Muscle layer of colon (tissue), 2 donors: ENCODE measurements at regions not wholly inside any gene's neighbourhood (a gene's known extent, or its start where the extent isn't known, plus 50 kb on each side); places are given as distances from the start of the nearest gene placed in this dataset.
"Not testable (repeated sequence)": the region's sequence is repeated elsewhere in the genome, so short reads cannot be mapped to it uniquely, and the experiment has no call there.

Experiments used
- H3K27ac ChIP-seq: one replicate; pipeline ENCODE4 v1.7.0; 2013; ENCODE audit warnings: low read depth, mild to moderate bottlenecking, low read length, moderate library complexity
- H3K27me3 ChIP-seq, 2 donors: one replicate each; pipeline ENCODE4 v1.7.0; 2013; ENCODE audit warnings: low read length in 2 of 2, mild to moderate bottlenecking in 2 of 2; ENCODE audit not compliant: insufficient read depth in 2 of 2, control insufficient read depth in 1 of 2
- H3K36me3 ChIP-seq: one replicate; pipeline ENCODE4 v1.7.0; 2013; ENCODE audit warnings: mild to moderate bottlenecking, low read length; ENCODE audit not compliant: insufficient read depth
- H3K4me1 ChIP-seq: one replicate; pipeline ENCODE4 v1.7.0; 2013; ENCODE audit warnings: mild to moderate bottlenecking, low read length; ENCODE audit not compliant: insufficient read depth
- H3K4me3 ChIP-seq, 2 donors: one replicate each; pipeline ENCODE4 v1.7.0; 2013; ENCODE audit warnings: low read length in 2 of 2, low read depth in 1 of 2, mild to moderate bottlenecking in 1 of 2, moderate library complexity in 1 of 2
- H3K9ac ChIP-seq: one replicate; pipeline ENCODE4 v1.7.0; 2013; ENCODE audit warnings: low read length
- H3K9me3 ChIP-seq: one replicate; pipeline ENCODE4 v1.7.0; 2013; ENCODE audit warnings: mild to moderate bottlenecking, low read length
- donor health status: abdominal sarcoma.
- donor health status: Adenocarcinoma of cecum.

DNA sequence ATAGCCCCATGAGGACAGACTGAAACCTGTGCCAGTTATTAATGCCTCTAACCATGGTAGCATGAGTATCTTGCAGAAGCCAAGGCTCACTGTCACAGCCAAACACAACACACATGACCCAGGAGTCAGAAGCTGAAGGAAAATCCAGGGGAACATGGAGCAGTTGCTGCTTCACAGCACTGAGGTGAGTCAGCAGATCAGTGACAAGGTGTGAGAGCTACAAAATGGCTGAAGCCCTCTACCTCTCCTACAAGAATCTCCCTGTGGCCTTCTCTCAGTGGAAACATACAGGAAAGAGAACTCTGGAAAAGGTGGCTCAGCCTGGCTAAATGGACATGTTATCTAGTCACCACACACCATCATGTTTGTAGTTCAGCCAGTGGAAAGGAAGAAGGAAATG, 93.5 kb downstream of the NAB1 start:
- no peaks in the 10 kb centered on the region for H3K4me1 ChIP-seq
- no peaks in the 10 kb centered on the region for H3K27me3 ChIP-seq
- H3K9me3 ChIP-seq, result no peaks in the 10 kb centered on the region
- no peak overlapping the region for H3K4me3 ChIP-seq
- no peaks in the 10 kb centered on the region for H3K36me3 ChIP-seq
- no peak overlapping the region for H3K27ac ChIP-seq
- no peak overlapping the region for H3K9ac ChIP-seq

DNA sequence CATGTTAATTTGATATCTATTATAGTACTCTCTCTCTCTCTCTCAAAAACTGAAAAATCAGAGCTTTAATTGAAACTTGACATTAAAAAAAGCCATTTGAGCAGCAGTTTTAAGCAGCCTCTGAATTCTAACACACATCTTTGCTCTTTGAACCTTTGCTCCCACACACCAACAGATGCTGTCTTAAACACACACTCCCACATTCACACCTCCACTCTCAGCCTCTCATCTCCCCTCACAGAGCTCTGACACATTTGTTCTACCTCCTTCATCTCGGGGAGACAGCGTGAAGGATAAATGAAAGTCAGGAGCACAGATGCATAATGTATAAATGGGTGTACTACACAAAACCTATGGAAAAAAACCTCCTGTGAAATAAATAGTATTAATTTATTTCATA, 95.2 kb downstream of the NAB1 start:
- Histone ChIP-seq H3K27ac (no peak overlapping the region), H3K4me3 (no peak overlapping the region), H3K9me3 (no peaks in the 10 kb centered on the region), H3K4me1 (no peaks in the 10 kb centered on the region), H3K36me3 (no peaks in the 10 kb centered on the region), H3K27me3 (no peaks in the 10 kb centered on the region), H3K9ac (no peak overlapping the region)

DNA sequence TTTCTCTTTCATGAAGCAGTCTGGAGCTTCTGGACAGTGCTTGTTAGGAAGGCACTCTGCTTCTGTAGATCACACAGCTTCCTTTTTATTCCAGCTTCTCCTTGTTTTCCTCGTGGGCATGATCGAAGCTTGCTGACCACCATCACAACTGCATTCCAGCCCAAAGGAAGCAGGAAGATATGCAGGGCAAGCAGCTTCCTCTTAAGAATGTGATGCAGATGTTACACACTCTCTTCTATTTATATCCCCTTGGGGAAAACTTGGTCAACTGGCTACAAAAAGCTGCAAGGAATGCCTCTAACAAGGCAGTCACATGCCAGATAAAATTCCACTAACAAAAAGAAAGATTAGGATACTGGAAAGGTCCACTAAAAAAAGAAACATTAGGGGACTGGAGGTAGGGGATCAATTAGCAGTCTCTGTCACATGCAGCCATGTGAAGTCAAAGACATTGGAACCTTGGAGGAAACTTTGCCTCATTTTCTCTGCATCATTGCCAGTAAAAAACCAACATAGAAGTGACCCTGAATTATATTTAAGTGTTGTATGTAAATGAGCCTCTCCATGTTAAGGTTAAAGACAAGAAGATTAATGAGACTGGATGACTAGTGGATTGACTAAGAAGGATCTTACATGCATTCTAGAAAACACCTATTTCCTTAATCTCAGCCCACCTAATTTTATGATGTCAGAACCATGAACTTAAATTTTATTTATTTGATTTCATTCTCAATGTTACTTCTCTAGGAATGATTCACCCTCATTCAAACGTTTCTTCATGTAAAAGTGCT, 98.3 kb downstream of the NAB1 start:
- no peaks in the 10 kb centered on the region for H3K36me3 ChIP-seq
- no peak overlapping the region for H3K9ac ChIP-seq
- no peak overlapping the region for H3K27ac ChIP-seq
- no peak overlapping the region for H3K4me3 ChIP-seq
- H3K27me3 ChIP-seq, result no peaks in the 10 kb centered on the region
- H3K9me3 ChIP-seq, result no peaks in the 10 kb centered on the region
- H3K4me1 ChIP-seq, result no peaks in the 10 kb centered on the region

DNA sequence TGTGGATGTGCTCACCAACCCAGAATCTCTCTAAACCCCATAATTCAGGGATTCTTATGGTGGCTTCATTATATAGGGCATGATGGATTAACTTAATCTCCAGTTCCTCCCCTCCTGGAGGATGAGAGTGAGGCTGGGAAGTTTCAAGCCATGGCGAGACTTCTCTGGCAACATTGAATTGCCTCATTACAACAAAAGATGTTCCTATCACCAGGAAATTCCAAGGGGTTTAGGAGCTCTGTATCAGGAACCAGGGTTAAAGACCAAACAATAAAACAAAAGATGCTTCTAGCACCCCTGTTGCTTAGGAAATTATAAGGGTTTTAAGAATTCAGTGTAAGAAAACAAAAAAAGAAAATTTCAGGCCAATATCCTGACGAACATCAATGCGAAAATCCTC, 100.1 kb downstream of the NAB1 start:
- Histone ChIP-seq H3K9ac (no peak overlapping the region), H3K36me3 (no peaks in the 10 kb centered on the region), H3K4me1 (no peaks in the 10 kb centered on the region), H3K9me3 (peaks cover 8% of the 10 kb centered on the region), H3K4me3 (no peak overlapping the region), H3K27me3 (no peaks in the 10 kb centered on the region), H3K27ac (no peak overlapping the region)

DNA sequence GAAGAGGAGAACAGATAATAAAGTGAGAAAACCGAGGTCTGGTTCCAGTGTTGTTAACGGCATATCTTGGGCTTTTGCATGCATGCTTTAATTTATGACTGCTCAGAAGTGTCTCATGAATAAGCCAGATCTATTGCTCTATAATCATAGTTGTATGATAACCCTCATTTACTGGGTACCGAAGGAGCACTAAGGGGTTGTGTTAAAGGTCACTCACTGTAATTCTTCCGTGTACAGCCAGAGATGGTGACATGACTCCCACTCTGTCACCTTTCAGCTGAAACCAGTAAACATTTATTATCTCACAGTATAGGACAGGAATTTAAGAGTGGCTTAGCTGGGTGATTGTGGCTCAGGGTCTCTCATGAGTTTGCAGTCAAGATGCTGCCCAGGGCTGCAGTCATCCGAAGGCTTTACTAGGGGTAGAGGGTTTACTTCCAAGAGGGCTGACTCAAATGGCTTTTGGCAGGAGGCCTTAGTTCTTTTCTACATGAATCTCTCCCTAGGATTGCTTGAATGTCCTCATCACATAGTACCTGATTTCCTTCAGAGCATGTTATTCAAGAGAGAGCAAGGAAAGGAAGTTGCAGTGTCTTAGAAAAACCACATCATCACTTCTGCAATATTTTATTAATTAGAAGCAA, 107.0 kb downstream of the NAB1 start:
- H3K4me1 ChIP-seq, result no peaks in the 10 kb centered on the region
- no peaks in the 10 kb centered on the region for H3K36me3 ChIP-seq
- no peaks in the 10 kb centered on the region for H3K27me3 ChIP-seq
- H3K9me3 ChIP-seq, result peaks cover 8% of the 10 kb centered on the region
- no peak overlapping the region for H3K9ac ChIP-seq
- H3K27ac ChIP-seq, result no peak overlapping the region
- H3K4me3 ChIP-seq, result no peak overlapping the region

DNA sequence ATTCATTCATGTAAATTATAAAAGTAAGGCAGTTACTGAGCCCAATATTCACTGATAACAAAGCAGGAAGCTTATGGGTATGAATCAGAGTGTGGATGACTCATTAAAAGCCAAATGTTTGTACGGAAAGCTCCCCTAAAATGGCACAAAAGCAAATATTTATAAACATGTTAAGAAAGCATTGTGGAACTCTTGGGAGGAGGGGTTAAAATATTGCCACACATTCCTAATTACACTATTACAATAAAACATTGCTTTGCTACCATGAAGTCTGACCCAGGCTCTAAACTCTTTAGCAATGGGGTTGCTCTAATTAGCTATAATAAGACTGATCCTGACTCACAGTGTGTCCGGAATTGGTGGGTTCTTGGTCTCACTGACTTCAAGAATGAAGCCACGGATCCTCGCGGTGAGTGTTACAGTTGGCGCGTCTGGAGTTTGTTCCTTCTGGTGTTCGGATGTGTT, 110.9 kb downstream of the NAB1 start:
- Histone ChIP-seq H3K4me1 (peaks cover 8% of the 10 kb centered on the region), H3K36me3 (no peaks in the 10 kb centered on the region), H3K27ac (no peak overlapping the region), H3K4me3 (no peak overlapping the region), H3K27me3 (no peaks in the 10 kb centered on the region), H3K9ac (no peak overlapping the region), H3K9me3 (no peaks in the 10 kb centered on the region)

DNA sequence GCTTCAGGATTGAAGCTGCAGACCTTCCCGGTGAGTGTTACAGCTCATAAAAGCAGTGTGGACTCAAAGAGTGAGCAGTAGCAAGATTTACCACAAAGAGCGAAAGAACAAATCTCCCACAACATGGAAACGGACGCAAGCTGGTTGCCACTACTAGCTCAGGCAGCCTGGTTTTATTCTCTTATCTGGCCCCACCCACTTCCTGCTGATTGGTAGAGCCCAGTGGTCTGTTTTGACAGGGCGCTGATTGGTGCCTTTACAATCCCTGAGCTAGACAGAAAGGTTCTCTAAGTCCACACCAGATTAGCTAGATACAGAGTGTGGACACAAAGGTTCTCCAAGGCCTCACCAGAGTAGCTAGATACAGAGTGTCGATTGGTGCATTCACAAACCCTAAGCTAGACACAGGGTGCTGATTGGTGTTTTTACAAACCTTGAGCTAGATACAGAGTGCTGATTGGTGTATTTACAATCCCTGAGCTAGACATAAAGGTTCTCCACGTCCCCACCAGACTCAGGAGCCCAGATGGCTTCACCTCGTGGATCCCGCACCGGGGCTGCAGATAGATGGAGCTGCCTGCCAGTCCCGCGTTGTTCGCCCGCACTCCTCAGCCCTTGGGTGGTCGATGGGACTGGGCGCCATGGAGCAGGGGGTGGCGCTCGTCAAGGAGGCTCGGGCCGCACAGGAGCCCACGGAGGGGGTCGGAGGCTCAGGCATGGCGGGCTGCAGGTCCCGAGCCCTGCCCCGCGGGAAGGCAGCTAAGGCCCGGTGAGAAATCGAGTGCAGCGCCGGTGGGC, 111.7 kb downstream of the NAB1 start:
- H3K9ac ChIP-seq, H3K36me3 ChIP-seq, H3K27me3 ChIP-seq: not testable (repeated sequence)

DNA sequence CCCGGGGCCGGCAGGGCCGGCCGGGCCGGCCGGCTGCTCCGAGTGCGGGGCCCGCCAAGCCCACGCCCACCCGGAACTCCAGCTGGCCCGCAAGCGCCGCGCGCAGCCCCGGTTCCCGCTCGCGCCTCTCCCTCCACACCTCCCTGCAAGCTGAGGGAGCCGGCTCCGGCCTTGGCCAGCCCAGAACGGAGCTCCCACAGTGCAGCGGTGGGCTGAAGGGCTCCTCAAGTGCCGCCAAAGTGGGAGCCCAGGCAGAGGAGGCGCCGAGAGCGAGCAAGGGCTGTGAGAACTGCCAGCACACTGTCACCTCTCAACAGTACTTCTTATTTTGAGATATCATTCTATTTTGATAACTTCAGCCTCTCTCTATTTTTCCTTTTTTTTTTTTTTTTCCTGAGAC, 112.3 kb downstream of the NAB1 start:
- not testable (repeated sequence) for H3K27ac ChIP-seq, H3K9ac ChIP-seq, H3K27me3 ChIP-seq, H3K9me3 ChIP-seq, H3K36me3 ChIP-seq, H3K4me3 ChIP-seq
- peaks cover 21% of the 10 kb centered on the region for H3K4me1 ChIP-seq

More for the DNA sequence above, 111.7 kb downstream of the NAB1 start:
- H3K27ac ChIP-seq, H3K9me3 ChIP-seq, H3K4me3 ChIP-seq: not testable (repeated sequence)
- H3K4me1 ChIP-seq, result peaks cover 14% of the 10 kb centered on the region

DNA sequence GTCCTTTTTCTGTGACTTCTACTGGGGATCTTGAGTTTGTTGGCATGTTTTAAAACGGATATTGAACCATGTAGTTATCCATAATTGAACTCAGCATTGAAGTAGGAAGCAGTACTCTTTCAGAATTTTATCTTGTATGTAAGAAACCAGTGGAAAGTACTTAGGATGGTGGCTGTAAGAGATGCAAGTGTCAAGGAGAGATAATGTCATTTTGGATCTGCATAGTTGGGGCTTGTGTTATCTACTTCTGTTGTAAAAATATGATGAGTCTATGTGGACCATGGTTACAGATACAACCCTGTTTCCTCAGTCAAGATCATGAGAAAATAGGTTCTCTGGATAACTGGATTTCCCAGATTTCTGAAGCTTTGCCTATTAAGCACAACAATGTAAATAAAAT, 113.7 kb downstream of the NAB1 start:
- H3K9ac ChIP-seq, result no peak overlapping the region
- H3K27me3 ChIP-seq, result no peaks in the 10 kb centered on the region
- peaks cover 34% of the 10 kb centered on the region for H3K4me1 ChIP-seq
- H3K36me3 ChIP-seq, result no peaks in the 10 kb centered on the region
- H3K27ac ChIP-seq, result no peak overlapping the region
- no peaks in the 10 kb centered on the region for H3K9me3 ChIP-seq
- no peak overlapping the region for H3K4me3 ChIP-seq

DNA sequence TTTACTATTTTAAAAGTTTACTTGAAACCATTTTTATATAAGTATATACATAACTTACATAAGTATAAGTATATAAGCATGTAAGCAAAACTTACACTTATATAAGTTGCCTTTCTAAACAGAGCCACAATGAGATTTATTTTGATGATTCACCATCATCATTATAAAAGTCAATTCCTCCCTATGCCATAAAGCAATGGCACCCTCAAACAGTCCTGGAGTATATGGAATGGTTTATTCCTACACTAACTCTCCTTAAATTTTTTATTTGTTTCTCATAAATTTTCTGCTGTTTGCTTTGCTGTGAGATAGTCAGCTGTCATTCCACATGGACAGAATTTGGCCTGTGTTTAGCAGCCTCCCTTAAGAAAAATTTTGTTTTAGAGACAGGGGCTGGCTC, 114.2 kb downstream of the NAB1 start:
- H3K9ac ChIP-seq, result no peak overlapping the region
- H3K27ac ChIP-seq, result no peak overlapping the region
- peaks cover 37% of the 10 kb centered on the region for H3K4me1 ChIP-seq
- no peaks in the 10 kb centered on the region for H3K9me3 ChIP-seq
- no peaks in the 10 kb centered on the region for H3K27me3 ChIP-seq
- H3K4me3 ChIP-seq, result no peak overlapping the region
- no peaks in the 10 kb centered on the region for H3K36me3 ChIP-seq

DNA sequence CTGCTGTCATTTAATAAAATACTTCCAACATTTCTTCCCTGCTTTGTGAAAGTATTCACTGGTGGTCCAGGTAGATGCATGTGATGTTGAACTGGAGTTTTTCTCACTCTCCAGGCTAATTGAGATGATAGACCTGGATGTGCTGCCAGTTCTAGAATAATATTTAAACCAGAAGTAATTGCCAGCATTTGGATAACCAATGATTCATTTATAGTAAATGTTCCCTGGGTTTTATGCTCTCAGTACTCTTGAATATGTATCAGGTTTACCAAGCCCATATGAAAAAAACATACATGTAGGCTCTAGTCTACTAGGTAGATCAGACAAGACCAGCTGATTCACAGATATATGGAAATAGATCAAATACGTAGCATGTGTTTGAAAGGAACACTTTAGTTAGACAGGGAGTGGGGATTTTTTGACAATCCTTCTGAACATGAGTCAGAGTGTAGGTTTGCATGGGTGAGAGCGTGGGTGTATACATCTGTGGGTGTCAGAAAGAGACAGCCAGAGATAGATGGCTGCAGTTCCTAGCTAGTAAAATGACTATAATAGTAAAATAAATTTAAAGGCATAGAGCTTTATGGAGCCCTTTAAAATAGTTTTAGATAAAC, 115.1 kb downstream of the NAB1 start:
- Histone ChIP-seq H3K4me1 (peaks cover 37% of the 10 kb centered on the region), H3K27ac (no peak overlapping the region), H3K9me3 (no peaks in the 10 kb centered on the region), H3K9ac (no peak overlapping the region), H3K36me3 (no peaks in the 10 kb centered on the region), H3K27me3 (no peaks in the 10 kb centered on the region), H3K4me3 (no peak overlapping the region)
